SK-N-SH (cell line): ENCODE measurements at regions not wholly inside any gene's neighbourhood (a gene's known extent, or its start where the extent isn't known, plus 50 kb on each side); places are given as distances from the start of the nearest gene placed in this dataset.

Experiments
- CTCF ChIP-seq: fragments of 200-600 bp; sonication (generic); IDR thresholded peaks from 2 replicates; pipeline ENCODE4 v1.6.1; 2017; ENCODE audit warnings: antibody characterized with exemption, mild to moderate bottlenecking, moderate library complexity
- EP300 ChIP-seq, 2 experiments: IDR thresholded peaks; 2 replicates each; pipeline versions ENCODE4 v1.4.0 to v1.6.1; 2012; ENCODE audit warnings: borderline replicate concordance in 1 of 2, low read depth in 1 of 2, low read length in 1 of 2
- EZH2phosphoT487 ChIP-seq: fragments of 200-600 bp; sonication (generic); IDR thresholded peaks from 2 replicates; pipeline ENCODE4 v1.6.1; 2017; ENCODE audit warnings: low read depth, mixed run types, mild to moderate bottlenecking, antibody characterized with exemption, moderate library complexity, borderline replicate concordance
- NRF1 ChIP-seq: IDR thresholded peaks from 2 replicates; pipeline ENCODE4 v1.6.1; 2012; ENCODE audit warnings: low read depth, mild to moderate bottlenecking, low read length
- PBX3 ChIP-seq: IDR thresholded peaks from 2 replicates; pipeline ENCODE4; 2012
- POLR2AphosphoS5 ChIP-seq: IDR thresholded peaks from 2 replicates; pipeline ENCODE4 v1.6.1; 2012; ENCODE audit warnings: low read depth, low read length
- SMC3 ChIP-seq: IDR thresholded peaks from 2 replicates; pipeline ENCODE4 v1.6.1; 2012; ENCODE audit warnings: low read depth, low read length, improper control_type of control experiment
- TCF12 ChIP-seq: IDR thresholded peaks from 2 replicates; pipeline ENCODE4 v1.4.0; 2012
- YY1 ChIP-seq: IDR thresholded peaks from 2 replicates; pipeline ENCODE4 v1.4.0; 2012; ENCODE audit warnings: low read depth, mild to moderate bottlenecking
- TF ChIP-seq, protein P1 (sequence below): IDR thresholded peaks from 2 replicates; pipeline ENCODE4 v1.4.0; 2012; ENCODE audit warnings: low read depth, borderline replicate concordance
- TF ChIP-seq, protein P2 (sequence below): IDR thresholded peaks from 2 replicates; pipeline ENCODE4 v1.4.0; 2012; ENCODE audit warnings: low read depth, borderline replicate concordance

DNA sequence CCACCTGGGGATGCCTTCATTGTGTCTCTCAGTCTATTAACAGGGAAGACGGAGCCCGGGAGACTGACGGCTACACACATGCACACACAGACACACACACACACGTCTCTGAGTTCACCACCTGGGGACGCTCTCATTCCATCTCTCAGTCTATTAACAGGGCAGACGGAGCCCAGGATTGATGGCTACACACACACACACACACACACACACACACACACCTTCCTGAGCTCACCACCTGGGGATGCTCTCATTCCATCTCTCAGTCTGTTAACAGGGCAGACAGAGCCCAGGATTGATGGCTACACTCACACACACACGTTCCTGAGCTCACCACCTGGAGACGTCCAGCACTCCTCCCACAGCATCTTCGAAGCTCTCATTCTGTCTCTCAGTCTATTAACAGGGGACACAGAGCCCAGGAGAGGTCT lies 143.9 kb downstream of the OR4M2 start:
- TF ChIP-seq, protein P1, sequence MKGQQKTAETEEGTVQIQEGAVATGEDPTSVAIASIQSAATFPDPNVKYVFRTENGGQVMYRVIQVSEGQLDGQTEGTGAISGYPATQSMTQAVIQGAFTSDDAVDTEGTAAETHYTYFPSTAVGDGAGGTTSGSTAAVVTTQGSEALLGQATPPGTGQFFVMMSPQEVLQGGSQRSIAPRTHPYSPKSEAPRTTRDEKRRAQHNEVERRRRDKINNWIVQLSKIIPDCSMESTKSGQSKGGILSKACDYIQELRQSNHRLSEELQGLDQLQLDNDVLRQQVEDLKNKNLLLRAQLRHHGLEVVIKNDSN: no peak
- no peak for TF ChIP-seq EZH2phosphoT487
- no peak for TF ChIP-seq POLR2AphosphoS5
- TF ChIP-seq PBX3: no peak
- TF ChIP-seq, protein P2, sequence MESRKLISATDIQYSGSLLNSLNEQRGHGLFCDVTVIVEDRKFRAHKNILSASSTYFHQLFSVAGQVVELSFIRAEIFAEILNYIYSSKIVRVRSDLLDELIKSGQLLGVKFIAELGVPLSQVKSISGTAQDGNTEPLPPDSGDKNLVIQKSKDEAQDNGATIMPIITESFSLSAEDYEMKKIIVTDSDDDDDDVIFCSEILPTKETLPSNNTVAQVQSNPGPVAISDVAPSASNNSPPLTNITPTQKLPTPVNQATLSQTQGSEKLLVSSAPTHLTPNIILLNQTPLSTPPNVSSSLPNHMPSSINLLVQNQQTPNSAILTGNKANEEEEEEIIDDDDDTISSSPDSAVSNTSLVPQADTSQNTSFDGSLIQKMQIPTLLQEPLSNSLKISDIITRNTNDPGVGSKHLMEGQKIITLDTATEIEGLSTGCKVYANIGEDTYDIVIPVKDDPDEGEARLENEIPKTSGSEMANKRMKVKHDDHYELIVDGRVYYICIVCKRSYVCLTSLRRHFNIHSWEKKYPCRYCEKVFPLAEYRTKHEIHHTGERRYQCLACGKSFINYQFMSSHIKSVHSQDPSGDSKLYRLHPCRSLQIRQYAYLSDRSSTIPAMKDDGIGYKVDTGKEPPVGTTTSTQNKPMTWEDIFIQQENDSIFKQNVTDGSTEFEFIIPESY: no peak
- TF ChIP-seq CTCF: no peak
- TF ChIP-seq EP300 (IDR thresholded peaks at IDR 0.05; ENCODE audit: borderline replicate concordance in 1 of 2, low read depth in 1 of 2, low read length in 1 of 2): no peak
- TF ChIP-seq NRF1: no peak
- no peak for TF ChIP-seq YY1
- TF ChIP-seq TCF12: no peak
- 0 out of 2 replicates have a peak, but pooled peaks have one; percentile 33 for TF ChIP-seq SMC3
